BLaER1 treated with 17β-estradiol and CSF1 and Interleukin-3, amounts not matched to agents 10 nM and 100 nM (cell line): ENCODE measurements at regions not wholly inside any gene's neighbourhood (a gene's known extent, or its start where the extent isn't known, plus 50 kb on each side); places are given as distances from the start of the nearest gene placed in this dataset.
A peak's percentile ranks its signal among the peaks of the same experiment; 100 is the strongest.

Experiments used
- H3K27ac ChIP-seq, 11 experiments: shearing (Covaris generic); formaldehyde crosslinking; 2 replicates each; pipeline ENCODE4 v1.8.1; 2022
- H3K27me3 ChIP-seq, 11 experiments: shearing (Covaris generic); formaldehyde crosslinking; 2 replicates each; pipeline ENCODE4 v1.8.1; 2022
- H3K36me3 ChIP-seq, 11 experiments: shearing (Covaris generic); formaldehyde crosslinking; 2 replicates each; pipeline ENCODE4 v1.8.1; 2022
- H3K4me1 ChIP-seq, 10 experiments: shearing (Covaris generic); formaldehyde crosslinking; 2 replicates each; pipeline ENCODE4 v1.8.1; 2022
- H3K4me2 ChIP-seq, 11 experiments: shearing (Covaris generic); formaldehyde crosslinking; 2 replicates each; pipeline ENCODE4 v1.8.1; 2022
- H3K4me3 ChIP-seq, 10 experiments: shearing (Covaris generic); formaldehyde crosslinking; 2 replicates each; pipeline ENCODE4 v1.8.1; 2022
- H3K9ac ChIP-seq, 11 experiments: shearing (Covaris generic); formaldehyde crosslinking; 2 replicates each; pipeline ENCODE4 v1.8.1; 2022
- H3K9me3 ChIP-seq, 11 experiments: shearing (Covaris generic); formaldehyde crosslinking; replicated peaks in 1 of 11; 2 replicates each; pipeline ENCODE4 v1.8.1; 2022
- H4K20me1 ChIP-seq, 11 experiments: shearing (Covaris generic); formaldehyde crosslinking; 2 replicates each; pipeline ENCODE4 v1.8.1; 2022
- Cebpa-rat ChIP-seq, 11 experiments: shearing (Covaris generic); IDR thresholded peaks; 2 replicates each; pipeline ENCODE4 v1.8.1; 2022

DNA sequence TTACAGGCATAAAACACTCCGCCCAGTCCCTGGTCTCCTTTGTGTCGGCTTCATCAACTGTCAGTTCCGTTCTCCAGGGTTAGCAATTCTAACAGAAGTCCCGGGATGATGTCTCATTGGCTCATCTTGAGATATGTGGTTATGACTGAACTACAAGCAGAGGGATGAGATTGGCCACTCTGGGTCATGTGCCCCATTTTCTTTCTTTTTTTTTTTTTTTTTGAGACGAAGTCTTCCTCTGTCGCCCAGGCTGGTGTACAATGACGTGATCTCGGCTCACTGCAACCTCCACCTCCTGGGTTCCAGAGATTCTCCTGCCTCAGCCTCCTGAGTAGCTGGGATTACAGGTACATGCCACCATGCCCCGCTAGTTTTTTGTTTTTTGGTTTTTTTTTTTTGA lies 95.4 kb upstream of the MRI1 start:
- H3K4me1 ChIP-seq, result peaks cover 0 to 8% (median 0%) of the 10 kb centered on the region in 10 experiments; a peak in 2 of 20 replicates
- peaks cover 16 to 26% (median 19%) of the 10 kb centered on the region in 11 experiments for H3K9me3 ChIP-seq
- 0 out of 22 replicates have a peak, but pooled peaks cover 0 to 5% (median 0%) of the 10 kb centered on the region in 11 experiments for H3K36me3 ChIP-seq
- no peak overlapping the region for H3K4me2 ChIP-seq
- H4K20me1 ChIP-seq, result no peaks in the 10 kb centered on the region
- TF ChIP-seq Cebpa-rat (IDR thresholded peaks at IDR 0.05), result no peak
- H3K27me3 ChIP-seq, result no peaks in the 10 kb centered on the region
- no peak overlapping the region for H3K4me3 ChIP-seq
- no peak overlapping the region for H3K27ac ChIP-seq
- H3K9ac ChIP-seq, result no peak overlapping the region

DNA sequence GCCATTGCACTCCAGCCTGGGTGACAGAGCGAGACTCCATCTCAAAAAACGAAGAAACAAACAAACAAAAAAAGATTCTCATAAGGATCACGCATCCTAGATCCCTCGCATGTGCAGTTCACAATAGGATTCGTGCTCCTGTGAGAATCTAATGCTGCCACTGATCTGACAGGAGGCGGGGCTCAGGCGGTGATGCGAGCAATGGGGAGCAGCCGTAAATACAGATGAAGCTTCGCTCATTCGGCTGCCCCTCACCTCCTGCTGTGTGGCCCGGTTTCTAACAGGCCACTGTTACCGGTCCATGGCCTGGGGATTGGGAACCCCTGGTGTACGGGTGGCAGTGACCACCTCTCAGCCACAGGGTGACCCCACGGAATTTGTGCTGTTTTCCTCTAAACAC lies 98.2 kb upstream of the MRI1 start:
- no peak for TF ChIP-seq Cebpa-rat (IDR thresholded peaks at IDR 0.05)
- Histone ChIP-seq H4K20me1 (no peaks in the 10 kb centered on the region), H3K36me3 (no peaks in the 10 kb centered on the region), H3K9me3 (no peaks in the 10 kb centered on the region), H3K4me1 (peaks cover 0 to 14% (median 7%) of the 10 kb centered on the region in 10 experiments; a peak in 9 of 20 replicates), H3K4me2 (no peak overlapping the region), H3K27me3 (no peaks in the 10 kb centered on the region), H3K9ac (no peak overlapping the region), H3K27ac (no peak overlapping the region), H3K4me3 (no peak overlapping the region)

DNA sequence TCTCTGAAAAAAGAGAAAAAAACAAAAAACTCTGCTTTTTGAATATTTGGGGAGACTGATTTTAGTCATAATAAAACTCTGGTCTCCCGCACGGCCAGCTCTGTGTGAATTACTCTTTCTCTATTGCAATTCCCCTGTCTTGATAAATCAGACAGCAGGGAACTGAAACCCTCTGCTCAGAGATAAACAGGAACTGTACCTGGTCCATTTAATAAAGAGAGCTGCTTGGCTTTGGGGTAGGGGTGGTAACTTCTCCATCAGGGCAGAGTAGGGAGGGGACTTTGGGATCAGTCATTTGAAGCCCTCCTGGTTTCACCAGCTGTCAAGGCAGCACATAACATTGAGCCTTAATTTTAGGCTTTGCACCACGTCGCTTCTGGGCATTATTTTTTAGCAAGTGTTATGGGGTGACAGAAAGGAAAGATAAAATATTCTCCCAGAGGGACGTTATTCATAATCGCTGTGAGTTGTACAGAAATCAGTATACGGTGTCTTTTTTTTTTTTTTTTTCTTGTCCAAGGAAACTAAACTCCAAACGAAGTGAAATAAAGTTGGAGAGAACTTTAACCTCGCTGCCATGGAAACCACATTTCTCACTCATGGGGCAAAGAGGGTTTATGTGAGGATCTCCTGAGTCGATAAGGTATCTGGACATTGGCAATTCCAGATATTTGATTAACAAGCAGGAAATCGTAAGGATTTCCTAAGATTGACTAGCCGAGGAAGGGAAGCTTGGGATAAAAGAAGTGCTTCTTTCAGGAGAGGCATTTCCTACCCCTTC lies 99.0 kb upstream of the MRI1 start:
- H3K4me1 ChIP-seq, result peaks cover 3 to 21% (median 13%) of the 10 kb centered on the region in 10 experiments; a peak in 16 of 20 replicates
- no peak overlapping the region for H3K4me2 ChIP-seq
- no peaks in the 10 kb centered on the region for H4K20me1 ChIP-seq
- no peaks in the 10 kb centered on the region for H3K27me3 ChIP-seq
- no peak overlapping the region for H3K27ac ChIP-seq
- no peaks in the 10 kb centered on the region for H3K36me3 ChIP-seq
- no peak overlapping the region for H3K9ac ChIP-seq
- no peaks in the 10 kb centered on the region for H3K9me3 ChIP-seq
- H3K4me3 ChIP-seq, result no peak overlapping the region
- no peak for TF ChIP-seq Cebpa-rat (IDR thresholded peaks at IDR 0.05)

DNA sequence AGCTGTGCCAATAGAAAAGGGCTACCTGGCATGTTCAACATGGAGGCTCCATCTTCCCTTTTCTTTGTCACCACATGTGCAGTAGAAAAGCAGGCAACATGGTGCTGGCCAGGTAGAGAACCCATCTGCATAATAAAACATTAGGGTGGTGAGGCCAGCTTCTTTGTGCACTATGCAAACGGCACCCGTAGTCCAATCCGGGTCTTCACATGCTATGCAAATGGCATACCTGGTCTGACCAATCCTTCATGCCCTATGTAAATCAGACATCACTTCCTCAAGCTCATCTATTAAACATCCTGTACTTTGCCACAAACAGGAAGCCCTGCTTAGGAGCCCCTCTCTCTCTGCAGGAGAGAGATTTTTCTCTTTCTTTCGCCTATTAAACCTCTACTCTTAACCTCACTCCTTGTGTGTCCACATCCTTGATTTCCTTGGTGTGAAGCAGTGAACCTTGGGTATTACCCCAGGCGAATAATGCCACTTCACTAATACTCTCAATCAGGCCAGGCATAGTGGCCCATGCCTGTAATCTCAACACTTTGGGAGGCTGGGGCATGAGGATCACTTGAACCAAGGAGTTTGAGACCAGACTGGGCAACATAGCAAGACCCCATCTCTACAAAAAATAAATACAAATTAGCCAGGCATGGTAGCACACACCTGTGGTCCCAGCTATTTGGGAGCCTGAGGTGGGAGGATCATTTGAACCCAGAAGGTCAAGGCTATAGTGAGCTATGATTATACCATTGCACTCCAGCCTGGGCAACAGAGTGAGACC lies 111.3 kb upstream of the MRI1 start:
- Histone ChIP-seq H3K9me3 (peaks cover 26 to 41% (median 35%) of the 10 kb centered on the region in 11 experiments), H3K9ac (no peak overlapping the region), H3K4me1 (peaks cover 0 to 14% (median 5%) of the 10 kb centered on the region in 10 experiments; a peak in 12 of 20 replicates), H3K4me3 (peak overlapping the region in 1 of 10 experiments; percentile 11; a peak in 1 of 20 replicates), H4K20me1 (no peaks in the 10 kb centered on the region), H3K36me3 (no peaks in the 10 kb centered on the region), H3K27me3 (no peaks in the 10 kb centered on the region), H3K4me2 (peak overlapping the region in 2 of 11 experiments; percentile 20 to 44; a peak in 4 of 22 replicates), H3K27ac (peak overlapping the region in 2 of 11 experiments; percentile 37 to 47; a peak in 1 of 22 replicates)
- TF ChIP-seq Cebpa-rat (IDR thresholded peaks at IDR 0.05), result no peak

DNA sequence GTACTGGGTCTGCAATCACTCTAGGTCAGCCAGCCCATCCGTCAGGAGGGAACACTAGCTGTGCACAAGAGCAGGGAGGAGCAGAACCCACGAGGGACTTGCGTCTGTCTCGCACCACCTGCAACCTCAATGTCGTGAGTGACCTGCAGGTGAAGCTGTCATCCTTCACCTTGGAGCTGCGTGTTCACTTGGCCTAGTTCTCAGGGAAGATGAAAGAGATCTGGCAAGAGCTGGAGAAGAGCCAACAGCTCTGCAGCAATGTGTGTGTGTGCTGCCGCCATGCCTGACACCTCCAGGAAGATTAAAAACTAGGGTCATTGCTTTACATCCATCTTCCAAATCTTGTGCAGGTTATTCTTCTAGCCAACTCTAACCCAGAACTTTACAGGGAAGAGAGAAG lies 117.6 kb upstream of the MRI1 start:
- no peaks in the 10 kb centered on the region for H3K36me3 ChIP-seq
- no peaks in the 10 kb centered on the region for H4K20me1 ChIP-seq
- peaks cover 0 to 13% (median 5%) of the 10 kb centered on the region in 10 experiments; a peak in 9 of 20 replicates for H3K4me1 ChIP-seq
- no peak overlapping the region for H3K9ac ChIP-seq
- H3K27me3 ChIP-seq, result no peaks in the 10 kb centered on the region
- H3K9me3 ChIP-seq, result peaks cover under 1 to 17% (median 6%) of the 10 kb centered on the region in 11 experiments; a peak in 14 of 22 replicates
- H3K4me3 ChIP-seq, result no peak overlapping the region
- no peak overlapping the region for H3K4me2 ChIP-seq
- TF ChIP-seq Cebpa-rat (IDR thresholded peaks at IDR 0.05), result no peak
- no peak overlapping the region for H3K27ac ChIP-seq

DNA sequence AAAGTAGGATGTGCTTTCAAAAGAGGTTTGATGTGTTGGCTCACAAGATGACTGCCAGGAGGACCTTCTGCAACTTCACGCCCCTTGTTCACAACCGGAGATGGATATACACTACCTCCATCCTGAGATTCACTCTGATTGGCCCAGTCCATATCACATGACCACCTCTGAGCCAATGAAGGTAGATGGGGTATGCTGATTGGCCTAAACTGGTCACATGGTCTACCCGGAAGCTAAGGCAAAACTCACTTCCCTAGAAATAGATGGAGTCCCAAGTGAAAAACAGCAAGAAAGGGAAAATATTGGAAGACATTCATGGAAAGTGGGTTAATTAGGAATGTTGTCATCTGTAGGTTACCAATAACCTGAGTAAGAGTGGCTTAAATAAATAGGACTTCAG lies 119.7 kb upstream of the MRI1 start:
- Histone ChIP-seq H3K27ac (no peak overlapping the region), H3K4me2 (no peak overlapping the region), H3K27me3 (no peaks in the 10 kb centered on the region), H4K20me1 (no peaks in the 10 kb centered on the region), H3K4me3 (no peak overlapping the region), H3K36me3 (no peaks in the 10 kb centered on the region), H3K9ac (no peak overlapping the region), H3K4me1 (peaks cover 0 to 12% (median 4%) of the 10 kb centered on the region in 10 experiments; a peak in 8 of 20 replicates), H3K9me3 (peaks cover 0 to 16% (median 6%) of the 10 kb centered on the region in 11 experiments; a peak in 12 of 22 replicates)
- TF ChIP-seq Cebpa-rat (IDR thresholded peaks at IDR 0.05), result no peak

DNA sequence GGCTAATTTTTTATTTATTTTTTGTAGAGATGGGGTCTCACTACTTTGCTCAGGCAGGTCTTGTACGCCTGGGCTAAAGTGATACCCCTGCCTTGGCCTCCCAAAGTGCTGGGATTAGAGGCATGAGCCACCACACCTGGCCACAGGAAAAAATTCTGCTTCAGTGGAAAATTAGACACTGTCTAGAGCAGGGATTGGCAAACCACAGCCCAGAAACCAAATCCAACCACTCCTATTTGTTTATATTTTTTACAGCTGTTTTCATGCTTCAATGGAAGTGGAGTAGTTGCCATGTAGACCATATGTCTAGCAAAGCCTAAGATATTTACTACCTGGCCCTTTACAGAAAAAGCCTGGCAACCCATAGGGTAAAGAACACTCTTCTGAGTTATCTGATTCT lies 123.7 kb upstream of the MRI1 start:
- peaks cover 0 to 12% (median 4%) of the 10 kb centered on the region in 10 experiments; a peak in 8 of 20 replicates for H3K4me1 ChIP-seq
- no peaks in the 10 kb centered on the region for H3K36me3 ChIP-seq
- peaks cover 15 to 42% (median 19%) of the 10 kb centered on the region in 11 experiments; a peak in 20 of 22 replicates for H3K9me3 ChIP-seq
- no peak overlapping the region for H3K9ac ChIP-seq
- no peak for TF ChIP-seq Cebpa-rat (IDR thresholded peaks at IDR 0.05)
- no peaks in the 10 kb centered on the region for H3K27me3 ChIP-seq
- H3K27ac ChIP-seq, result no peak overlapping the region
- H3K4me3 ChIP-seq, result no peak overlapping the region
- no peak overlapping the region for H3K4me2 ChIP-seq
- no peaks in the 10 kb centered on the region for H4K20me1 ChIP-seq

DNA sequence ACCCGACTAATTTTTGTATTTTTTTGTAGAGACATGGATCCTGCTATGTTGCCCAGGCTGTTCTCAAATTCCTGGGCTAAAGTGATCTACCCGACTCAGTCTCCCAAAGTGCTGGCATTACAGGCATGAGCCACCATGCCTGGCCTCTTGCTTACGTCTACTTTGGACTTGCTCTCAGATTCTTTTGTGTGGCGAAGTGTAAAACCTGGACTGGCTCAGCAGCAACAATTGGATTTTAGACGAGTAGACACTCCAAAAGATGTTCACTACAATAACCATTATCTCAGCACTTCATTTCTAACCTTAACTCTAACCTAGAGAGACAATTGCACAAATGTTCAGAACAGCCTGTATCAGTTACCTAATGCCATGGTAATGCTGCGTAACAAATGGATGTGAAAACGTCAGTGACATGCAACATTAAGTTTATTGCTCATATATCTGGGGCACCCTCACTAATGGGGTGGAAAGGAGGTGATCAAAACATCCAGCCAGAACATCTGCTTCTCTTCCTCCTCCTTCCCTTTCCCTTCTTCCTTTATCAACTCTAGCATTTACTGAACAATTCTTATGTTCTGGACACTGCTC lies 124.9 kb upstream of the MRI1 start:
- no peak for TF ChIP-seq Cebpa-rat (IDR thresholded peaks at IDR 0.05)
- H3K27me3 ChIP-seq, result no peaks in the 10 kb centered on the region
- H3K4me2 ChIP-seq, result no peak overlapping the region
- H3K4me1 ChIP-seq, result peaks cover 0 to 12% (median 4%) of the 10 kb centered on the region in 10 experiments; a peak in 8 of 20 replicates
- H4K20me1 ChIP-seq, result no peaks in the 10 kb centered on the region
- H3K4me3 ChIP-seq, result no peak overlapping the region
- no peaks in the 10 kb centered on the region for H3K36me3 ChIP-seq
- H3K9me3 ChIP-seq, result peaks cover 14 to 42% (median 24%) of the 10 kb centered on the region in 11 experiments
- no peak overlapping the region for H3K9ac ChIP-seq
- no peak overlapping the region for H3K27ac ChIP-seq

DNA sequence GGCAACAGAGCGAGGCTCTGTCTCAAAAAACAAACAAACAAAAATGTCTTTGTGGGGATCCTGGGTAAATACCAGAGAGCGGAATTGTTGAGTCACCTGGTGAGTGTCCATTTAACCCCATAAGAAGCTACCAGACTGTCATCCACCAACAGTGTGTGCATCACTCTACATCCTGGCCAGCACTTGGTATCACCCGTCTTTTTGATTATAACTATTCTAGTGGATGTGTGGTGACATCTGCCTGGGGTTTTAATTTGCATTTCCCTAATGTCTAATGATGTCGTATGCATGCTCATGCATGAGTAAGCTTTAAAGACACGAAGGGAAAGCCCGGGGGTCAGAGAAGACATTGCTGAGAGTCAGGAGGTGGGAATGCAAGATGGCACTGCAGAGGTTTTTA lies 126.7 kb upstream of the MRI1 start:
- Histone ChIP-seq H3K4me3 (no peak overlapping the region), H3K27me3 (no peaks in the 10 kb centered on the region), H4K20me1 (no peaks in the 10 kb centered on the region), H3K4me1 (peaks cover 0 to 9% (median 3%) of the 10 kb centered on the region in 10 experiments; a peak in 8 of 20 replicates), H3K4me2 (no peak overlapping the region), H3K9ac (no peak overlapping the region), H3K9me3 (peaks cover 14 to 48% (median 29%) of the 10 kb centered on the region in 11 experiments), H3K36me3 (no peaks in the 10 kb centered on the region), H3K27ac (no peak overlapping the region)
- no peak for TF ChIP-seq Cebpa-rat (IDR thresholded peaks at IDR 0.05)
